ENCODE measurements at regions not wholly inside any gene's neighbourhood (a gene's known extent, or its start where the extent isn't known, plus 50 kb on each side); places are given as distances from the start of the nearest gene placed in this dataset.

DNA sequence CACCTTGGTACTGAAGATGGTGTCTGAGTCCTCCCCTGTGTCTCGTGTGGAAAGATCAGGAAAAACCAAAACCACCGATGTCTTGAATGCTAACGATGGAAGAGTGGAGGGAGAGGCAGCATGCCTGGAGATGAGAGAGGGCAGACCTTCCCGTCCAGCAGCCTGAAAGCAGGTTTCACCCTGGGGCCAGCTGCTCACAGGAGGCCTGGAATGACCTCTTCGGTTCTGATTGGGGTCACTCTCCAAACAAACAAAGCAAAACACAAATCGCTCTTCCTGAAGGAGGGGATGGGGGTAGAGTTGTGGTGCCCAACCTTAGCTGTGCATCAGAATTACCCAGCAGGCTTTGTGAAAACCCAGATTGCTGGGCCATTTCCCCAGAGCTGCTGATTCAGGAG lies 142.3 kb upstream of the SOX1 start:
- TF ChIP-seq GABPA (IDR thresholded peaks at IDR 0.05 in 1 of 2, conservative IDR thresholded peaks at IDR 0.05 in 1 of 2) (no peak), SP1 (IDR thresholded peaks at IDR 0.05) (no peak), YY1 (IDR thresholded peaks at IDR 0.05) (no peak), MAX (IDR thresholded peaks at IDR 0.05) (no peak), RAD21 (IDR thresholded peaks at IDR 0.05) (no peak), TAF1 (conservative IDR thresholded peaks at IDR 0.05) (no peak), ZBTB33 (IDR thresholded peaks at IDR 0.05) (no peak), ATF3 (IDR thresholded peaks at IDR 0.05) (no peak), EGR1 (IDR thresholded peaks at IDR 0.05; ENCODE audit: low read depth in 2 of 2) (no peak), JUND (IDR thresholded peaks at IDR 0.05) (no peak), RXRA (IDR thresholded peaks at IDR 0.05) (no peak)
- TF ChIP-seq, protein P1, sequence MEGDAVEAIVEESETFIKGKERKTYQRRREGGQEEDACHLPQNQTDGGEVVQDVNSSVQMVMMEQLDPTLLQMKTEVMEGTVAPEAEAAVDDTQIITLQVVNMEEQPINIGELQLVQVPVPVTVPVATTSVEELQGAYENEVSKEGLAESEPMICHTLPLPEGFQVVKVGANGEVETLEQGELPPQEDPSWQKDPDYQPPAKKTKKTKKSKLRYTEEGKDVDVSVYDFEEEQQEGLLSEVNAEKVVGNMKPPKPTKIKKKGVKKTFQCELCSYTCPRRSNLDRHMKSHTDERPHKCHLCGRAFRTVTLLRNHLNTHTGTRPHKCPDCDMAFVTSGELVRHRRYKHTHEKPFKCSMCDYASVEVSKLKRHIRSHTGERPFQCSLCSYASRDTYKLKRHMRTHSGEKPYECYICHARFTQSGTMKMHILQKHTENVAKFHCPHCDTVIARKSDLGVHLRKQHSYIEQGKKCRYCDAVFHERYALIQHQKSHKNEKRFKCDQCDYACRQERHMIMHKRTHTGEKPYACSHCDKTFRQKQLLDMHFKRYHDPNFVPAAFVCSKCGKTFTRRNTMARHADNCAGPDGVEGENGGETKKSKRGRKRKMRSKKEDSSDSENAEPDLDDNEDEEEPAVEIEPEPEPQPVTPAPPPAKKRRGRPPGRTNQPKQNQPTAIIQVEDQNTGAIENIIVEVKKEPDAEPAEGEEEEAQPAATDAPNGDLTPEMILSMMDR (IDR thresholded peaks at IDR 0.05; ENCODE audit: low read depth, low read length, missing input control), result no peak

Data from liver (tissue), 3 donors.